NCI-H510A (cell line): ENCODE measurements at regions not wholly inside any gene's neighbourhood (a gene's known extent, or its start where the extent isn't known, plus 50 kb on each side); places are given as distances from the start of the nearest gene placed in this dataset.

ENCODE experiments used
- DNase-seq: peaks from one replicate; lab custom pipeline; 2025; lab: John Stamatoyannopoulos, UW

DNA sequence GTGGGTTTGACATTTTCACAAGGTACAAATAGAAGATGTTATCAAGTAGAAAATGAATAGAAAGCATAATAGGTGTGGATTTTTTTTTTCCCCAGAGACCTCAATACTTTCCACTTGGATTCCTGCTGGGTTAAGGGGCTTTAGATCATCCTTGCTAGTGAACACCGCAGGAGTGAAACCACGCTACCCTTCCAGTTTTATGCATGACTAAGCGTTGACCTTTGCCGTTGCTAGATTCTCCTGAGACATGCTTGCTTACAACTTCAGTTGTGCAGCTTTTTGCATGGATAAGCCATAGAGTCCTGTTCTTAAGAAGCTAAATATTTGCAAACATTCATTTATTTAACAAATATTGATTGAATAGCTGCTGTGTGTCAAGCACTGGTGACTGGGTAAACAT, 299.7 kb upstream of the LMCD1 start:
- no peak for DNase-seq

DNA sequence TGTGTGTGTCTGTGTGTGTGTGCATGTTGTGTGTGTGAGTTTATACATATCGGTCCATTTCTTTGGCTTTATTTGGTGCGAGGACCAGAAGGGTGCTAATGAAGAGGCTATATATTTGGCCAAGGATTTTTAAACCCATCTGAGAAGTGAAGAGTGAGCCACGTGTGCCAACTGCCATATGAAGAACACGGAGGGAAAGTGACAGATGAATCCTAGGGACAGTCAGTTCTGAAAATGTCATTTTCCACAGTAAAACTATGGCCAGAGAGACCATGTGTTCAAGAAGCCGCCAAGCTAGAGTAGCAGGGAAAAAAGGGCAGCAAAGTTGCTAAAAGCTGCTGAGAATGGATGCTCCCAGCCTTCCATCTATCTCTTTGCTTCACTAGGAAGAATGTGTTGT, 297.3 kb upstream of the LMCD1 start:
- DNase-seq = no peak

DNA sequence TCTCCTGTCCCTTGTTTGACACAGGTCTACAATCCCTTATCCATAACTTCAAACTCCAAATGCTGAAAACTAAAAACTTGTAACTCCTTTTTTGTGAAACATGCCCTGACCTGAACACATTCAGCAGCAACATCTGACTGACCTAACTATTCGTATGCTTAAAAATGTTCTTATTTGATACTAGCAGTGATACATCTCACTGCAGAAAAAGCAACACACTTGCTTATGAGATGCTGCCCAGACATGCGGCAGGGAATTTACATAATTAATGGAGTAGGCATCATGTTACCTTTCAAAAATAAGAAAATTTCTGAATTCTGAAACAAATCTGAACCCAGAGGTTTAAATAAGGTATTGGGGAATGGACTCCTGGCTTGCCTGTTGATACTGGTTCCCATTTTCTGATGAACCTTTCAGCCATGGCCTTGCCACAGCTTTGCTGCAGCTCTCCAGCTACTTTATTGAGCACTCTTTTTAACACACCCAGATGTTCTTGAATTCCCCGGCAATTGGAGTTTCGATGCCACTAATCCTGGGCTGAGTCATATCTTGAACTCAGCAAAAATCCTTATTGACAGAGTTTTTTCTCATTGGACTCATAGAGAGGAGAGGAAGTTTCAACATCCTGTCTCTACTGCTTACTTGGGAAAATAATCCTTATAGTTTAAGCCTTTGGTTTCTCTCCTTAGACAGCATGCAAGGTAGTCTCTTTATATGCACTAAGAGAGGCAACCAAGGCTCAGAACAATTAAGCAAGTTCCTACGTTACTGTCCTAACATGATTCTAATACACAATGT, 296.6 kb upstream of the LMCD1 start:
- no peak for DNase-seq

DNA sequence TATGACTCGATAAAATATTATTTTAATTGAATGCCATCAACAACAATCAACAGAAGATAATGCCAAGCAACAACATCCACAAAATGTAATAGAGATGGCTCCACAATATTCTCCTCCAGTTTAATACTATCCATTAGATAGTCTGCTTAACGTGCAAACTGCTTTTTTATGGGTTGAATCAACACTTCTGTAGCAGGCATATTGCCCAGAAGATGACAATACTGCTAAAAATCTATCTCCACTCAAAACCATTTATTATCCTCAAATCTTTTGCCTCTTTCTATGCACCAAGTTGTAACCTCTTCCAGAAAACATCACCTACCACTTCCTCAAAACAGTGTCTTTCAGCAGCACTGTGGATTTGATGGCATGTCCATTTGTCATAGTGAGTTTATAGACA, 295.7 kb upstream of the LMCD1 start:
- no peak for DNase-seq

DNA sequence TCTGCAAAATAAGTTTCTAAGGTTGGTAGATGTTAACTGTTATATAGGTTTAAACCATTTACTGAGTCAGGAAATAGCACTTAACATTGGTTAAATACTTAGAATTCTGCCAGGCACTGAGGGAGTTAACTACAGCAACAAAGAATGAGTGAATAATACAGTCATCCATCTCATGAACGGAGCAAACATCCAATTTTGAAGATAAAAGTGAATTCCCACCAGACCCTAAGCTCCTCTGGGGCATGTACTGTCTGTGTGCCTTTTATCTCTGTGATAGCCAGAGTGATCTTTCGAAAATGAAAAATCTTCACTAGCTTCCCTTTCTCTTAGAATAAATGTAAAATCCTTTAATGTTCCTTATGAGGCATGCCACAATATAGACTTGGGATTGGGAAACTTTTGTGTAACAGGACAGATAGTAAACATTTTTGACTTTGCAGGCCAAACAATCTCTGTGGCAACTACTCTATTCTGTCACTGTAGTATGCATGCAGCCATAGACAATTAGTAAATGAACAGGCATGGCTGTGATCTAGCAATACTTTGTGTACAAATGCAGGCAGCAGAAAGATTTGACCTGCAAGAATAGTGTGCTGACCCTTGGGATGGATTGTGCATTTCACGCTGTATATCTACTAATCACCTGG, 294.5 kb upstream of the LMCD1 start:
- no peak for DNase-seq

DNA sequence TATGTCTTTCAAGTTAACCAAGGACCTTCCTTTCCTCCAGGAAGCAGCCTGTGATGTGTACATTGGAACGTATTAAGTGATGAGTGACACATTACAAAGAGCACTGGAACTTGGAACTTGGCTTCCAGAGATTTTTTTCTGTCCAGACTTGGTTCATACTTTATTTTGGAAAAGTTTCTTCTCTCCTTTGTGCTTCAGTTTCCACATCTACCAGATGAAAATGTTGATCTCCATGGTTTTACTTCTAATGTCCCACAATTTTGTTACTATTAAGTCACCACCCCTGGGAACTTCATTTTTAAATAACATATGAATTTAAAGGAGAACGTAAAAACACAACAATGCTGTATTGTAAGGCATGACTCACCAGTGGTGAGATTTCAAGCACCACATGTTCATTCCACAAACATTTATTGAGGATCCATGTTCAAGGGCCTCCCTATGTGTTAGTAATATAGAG, 290.7 kb upstream of the LMCD1 start:
- no peak for DNase-seq

DNA sequence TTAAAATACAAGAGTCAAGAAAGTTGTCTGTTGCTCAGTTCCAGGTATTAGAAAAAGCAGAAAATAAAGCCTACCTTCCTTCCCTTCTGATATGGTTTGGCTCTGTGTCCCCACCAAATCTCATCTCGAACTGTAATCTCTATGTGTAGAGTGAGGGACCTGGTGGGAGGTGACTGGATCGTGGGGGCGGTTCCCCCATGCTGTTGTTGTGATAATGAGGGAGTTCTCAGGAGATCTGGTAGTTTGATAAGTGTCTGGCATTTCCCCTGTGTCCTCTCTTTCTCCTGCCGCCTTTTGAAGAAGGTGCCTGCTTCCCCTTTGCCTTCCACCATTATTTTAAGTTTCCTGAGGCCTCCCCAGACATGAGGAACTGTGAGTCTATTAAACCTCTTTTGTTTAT, 288.8 kb upstream of the LMCD1 start:
- no peak for DNase-seq

DNA sequence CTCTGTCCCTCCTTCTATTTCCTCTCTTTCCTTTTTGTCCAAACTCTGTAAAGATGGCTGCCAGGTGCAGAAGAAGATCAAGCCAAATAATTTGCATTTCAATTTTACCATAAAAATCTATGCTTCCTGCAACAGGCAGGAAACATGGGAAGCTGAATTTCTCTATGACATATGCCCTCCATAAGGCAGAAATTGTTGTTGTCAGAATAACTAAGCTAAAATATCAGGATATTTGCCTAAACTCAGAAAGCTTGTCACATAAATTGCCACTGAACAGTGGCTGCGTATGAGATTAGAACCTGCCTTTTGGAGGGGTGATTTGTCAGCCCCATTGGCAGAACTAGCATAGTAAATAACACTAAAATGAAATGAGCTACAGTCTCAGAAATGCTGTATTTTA, 288.3 kb upstream of the LMCD1 start:
- no peak for DNase-seq

DNA sequence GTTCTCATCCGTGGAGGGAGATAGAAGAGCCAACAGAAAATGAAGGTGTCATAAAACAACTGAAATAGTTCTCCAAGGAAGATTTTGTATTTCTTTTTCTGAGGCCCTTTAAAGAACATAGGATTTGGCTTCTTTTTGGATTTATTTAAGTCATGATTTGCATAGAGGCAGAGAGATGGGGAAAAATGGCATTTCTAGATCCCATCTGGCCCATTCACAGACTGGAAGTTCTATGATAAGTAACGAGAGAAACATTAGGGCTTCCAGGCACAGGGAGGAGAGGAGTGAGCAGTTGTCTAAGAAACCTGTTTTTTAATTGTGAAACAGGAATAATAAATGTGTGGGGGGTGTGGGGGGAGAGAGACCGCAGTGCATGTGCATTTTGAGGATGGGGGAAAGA, 285.8 kb upstream of the LMCD1 start:
- DNase-seq = no peak

DNA sequence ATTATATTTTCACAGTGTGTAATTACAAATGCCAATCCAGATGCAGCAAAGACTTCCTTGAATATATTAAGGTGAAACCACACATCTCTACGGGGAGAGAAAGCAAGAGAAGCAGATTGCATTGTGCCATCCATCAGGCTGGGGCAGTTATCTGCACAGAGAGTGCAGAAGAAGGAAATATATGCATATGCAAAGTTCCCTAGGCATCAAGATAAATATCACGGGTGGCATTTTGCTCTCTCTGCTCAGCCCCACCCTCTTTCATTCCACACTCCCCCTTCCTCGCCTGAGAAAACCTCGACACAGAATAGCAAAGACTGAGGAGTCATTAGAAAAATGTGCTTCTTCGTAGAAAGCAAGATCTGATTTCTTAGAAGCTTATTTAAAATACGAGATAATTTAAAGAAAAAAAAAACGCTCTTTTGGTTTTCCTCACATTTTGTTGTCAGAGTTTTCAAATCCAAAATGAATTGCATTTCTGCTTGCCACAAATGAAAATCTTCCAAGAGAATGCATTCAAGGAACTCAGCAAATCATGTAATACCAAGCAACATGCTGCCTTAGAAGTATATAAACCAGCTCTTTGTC, 283.2 kb upstream of the LMCD1 start:
- DNase-seq = no peak

DNA sequence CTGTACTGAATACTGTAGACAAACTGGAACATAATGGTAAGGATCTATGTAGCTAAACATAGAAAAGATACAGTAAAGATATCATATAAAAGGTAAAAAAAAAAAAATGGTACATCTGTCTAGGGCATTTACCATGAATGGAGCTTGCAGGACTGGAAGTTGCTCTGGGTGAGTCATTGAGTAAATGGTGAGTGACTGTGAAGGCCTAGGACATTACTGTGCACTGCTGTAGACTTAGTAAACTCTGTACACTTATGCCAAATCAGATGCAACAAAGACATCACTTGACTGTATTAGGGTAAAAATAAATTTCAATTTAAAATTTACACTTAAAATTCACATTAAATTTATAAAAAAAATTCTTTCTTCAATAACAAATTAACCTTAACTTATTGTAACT, 281.3 kb upstream of the LMCD1 start:
- DNase-seq = no peak

DNA sequence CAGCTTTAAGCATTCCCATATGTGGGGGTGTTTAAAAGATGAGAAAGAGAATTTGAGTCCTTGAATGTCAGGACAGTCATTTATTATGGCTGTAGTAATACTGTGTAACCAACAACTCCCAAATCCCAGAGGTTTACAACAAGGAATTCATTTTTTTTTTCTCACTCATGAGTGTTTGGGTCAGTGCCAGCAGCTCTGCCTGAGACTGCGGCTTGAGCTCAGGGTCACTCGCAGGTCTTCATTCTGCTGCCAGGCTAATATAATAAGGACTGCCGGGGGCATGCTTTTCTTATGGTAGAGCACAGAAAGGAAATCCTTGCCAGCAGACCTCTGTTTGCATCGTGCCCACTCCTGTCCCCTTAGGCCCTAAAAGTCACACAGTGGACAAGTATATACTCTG, 277.9 kb upstream of the LMCD1 start:
- DNase-seq = no peak

DNA sequence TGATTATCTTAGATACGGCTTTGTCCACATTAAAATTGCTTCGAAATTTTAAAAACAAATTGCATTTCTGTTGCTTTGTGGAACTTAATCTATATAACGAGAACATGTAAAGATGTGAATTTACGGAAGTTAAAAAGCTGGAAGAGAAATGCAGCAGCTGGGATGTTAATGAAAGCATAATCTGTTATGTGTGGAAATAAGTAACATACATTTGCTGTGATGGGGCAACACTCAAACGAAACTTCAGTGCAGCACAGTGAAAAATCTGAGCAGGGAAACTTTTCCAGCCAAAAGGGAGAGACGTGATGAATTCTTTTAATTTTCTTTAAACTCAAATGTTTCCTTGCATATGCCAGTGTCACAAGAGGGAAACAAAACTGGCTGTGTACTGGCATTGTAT, 276.7 kb upstream of the LMCD1 start:
- DNase-seq = no peak

DNA sequence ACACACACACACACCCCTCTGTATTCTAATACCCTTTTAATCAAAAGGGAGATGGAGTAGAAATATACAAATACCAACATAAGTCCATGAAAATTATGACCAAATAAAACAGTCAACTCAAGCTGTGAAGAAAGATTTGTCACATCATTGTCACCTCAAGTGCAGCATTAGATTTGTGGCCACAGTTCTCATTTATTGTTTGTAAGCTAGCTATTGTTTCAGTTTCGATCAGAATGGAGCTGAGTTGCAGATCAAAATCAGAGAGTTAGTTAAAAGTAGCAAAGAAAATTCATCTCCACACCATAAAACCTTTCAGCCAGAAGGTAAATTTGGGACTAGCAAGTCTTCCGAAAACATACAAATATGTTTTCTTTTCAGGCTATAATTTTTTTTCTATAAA, 267.7 kb upstream of the LMCD1 start:
- DNase-seq = no peak

DNA sequence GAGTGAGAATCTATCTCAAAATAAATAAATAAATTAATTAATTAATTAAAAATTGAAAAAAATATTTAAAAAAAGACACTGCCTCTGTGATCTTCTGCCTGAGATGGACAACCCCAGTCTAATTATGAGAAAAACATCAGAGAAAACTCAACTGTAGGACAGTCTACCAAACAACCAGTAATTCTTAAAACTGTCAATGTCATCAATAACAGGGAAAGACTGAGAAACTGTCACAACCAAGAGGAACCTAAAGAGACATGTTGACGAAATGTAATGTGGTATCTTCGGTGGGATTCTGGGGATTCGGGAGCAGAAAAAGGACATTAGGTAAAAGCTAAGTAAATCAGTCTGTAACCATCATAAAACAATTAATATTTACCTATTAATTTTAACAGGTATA, 265.4 kb upstream of the LMCD1 start:
- no peak for DNase-seq

DNA sequence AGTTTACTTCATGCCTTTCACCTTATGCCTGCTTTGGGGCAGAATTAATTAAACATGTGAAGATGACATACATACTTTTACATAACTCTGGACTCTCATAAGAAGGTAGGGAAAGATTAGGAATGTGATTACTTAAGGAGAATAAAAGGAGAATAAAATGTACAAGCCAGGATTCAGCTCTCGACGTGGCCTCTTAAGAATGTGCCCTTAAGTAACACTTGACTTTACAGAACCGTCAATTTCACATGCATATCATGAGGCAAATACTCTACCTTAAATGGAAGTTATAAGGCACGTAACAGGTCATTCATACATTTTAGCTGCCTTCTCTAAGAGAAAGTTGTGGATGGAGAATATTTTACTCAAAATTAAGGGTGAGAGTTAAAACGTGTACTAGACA, 263.7 kb upstream of the LMCD1 start:
- no peak for DNase-seq

DNA sequence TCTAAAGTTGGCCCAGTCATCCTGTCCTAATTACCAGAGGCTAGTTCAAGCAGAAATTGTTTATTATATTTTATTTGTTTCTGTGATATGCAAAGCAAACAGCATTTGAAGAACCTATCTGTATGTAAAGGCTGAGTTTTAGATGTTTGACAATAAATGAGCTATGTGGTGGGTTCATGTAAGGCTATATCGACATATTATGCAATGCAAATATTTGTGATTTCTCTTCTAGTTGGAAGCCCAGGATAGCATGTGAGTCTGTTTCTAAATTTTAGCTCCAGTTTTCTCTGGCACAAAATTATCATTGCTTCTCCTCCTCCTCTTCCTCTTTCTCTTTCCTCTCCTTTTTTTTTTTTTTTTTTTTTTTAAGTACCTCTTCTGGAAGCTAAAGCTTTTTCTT, 263.2 kb upstream of the LMCD1 start:
- no peak for DNase-seq

DNA sequence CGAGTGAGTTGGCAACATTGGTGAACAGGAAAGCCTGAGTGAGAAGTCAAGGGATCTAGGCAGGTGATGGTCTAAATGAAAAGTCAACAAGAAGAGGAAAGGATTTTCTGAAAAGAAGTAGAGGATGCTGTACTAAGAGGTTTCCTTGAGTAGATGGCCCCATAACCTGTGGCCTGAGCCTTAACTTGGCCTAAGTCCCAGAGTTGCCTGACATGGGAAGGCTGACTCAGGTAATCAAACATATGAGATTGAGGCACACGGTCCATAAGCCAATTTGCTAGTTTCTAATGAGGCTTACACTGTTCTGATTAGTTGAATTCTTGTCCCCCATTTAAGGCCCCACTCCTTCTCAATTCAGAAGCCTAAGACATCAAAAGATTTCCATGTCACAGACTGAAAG, 262.5 kb upstream of the LMCD1 start:
- DNase-seq = no peak

DNA sequence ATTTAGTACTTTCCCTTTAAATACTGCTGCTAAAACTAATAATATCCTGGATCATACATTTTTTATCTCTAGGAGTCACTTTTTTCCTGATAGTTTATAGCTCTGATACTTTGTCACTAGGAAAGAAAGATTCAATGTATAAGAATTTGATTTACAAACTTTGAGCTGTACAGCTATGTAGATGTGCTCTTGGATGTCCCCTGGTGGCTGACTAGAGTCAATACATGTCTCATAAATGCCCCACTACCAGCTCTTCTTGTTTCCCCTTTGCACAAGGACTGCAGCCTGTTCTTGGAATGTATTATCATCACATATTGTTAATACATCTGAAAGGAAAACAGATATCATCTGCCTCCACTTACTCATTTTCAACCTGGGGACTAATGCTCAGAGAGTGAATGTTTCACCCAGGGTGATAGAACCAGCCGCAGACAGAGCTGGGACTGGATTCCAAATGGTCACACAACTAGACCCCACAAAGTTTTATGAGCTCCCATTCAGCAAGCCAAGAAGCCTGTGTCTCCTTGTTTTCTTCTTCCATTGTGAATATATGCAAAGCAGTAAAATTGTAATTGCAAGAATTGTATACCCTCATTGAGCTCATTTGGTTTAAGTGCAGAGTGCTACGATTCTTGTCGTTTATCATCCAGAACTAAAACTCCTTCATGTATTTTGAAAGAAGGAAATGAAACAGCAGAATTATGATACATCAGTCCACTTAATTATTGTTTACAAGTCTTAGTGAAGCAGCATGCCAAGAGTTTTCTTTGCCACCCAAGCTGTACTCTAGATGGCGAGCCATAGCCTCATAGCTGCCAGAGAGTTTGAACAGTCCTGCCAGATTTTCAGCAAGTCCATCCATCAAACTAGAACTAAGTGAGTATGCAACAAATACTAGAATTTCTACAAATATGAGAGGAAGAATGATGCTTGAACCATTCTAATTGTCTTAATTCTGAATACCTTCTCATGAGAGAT, 261.6 kb upstream of the LMCD1 start:
- no peak for DNase-seq

DNA sequence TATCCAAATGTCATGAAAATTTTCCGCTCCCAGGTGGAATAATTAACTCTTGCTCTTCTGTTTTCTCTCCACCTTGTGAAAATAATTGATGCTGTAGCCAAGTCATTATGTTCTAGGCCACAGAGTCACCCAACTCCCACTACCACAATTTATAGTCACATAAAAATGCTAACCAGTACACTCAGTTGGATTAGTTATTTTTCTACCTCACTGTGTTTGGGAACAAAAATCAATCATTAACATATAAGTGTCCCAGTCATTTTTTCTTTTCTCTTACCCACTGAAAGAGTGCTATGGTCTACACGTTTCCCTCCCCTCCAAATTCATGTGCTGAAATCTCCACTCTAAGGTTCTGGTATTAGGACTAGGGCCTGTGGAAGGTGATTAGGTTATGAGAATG, 255.6 kb upstream of the LMCD1 start:
- DNase-seq = no peak

DNA sequence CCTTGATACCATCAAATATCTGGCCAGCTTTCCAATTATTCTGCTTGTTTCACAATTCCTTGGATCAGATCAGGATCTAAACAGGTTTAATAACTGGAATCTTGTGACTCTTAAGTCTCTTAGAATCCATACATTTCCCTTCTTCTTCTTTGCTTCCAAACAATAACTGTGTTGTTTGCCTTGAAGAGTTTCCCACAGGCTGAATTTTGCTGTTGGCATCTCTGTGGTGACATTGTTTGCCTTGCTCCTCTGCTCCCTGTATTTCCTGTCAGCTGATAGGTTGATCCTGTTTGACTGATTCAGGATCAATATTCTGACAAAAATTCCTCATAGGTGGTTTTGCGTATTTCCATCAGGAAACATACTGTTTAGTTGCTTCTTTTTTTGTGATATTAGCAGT, 248.4 kb upstream of the LMCD1 start:
- DNase-seq = no peak

DNA sequence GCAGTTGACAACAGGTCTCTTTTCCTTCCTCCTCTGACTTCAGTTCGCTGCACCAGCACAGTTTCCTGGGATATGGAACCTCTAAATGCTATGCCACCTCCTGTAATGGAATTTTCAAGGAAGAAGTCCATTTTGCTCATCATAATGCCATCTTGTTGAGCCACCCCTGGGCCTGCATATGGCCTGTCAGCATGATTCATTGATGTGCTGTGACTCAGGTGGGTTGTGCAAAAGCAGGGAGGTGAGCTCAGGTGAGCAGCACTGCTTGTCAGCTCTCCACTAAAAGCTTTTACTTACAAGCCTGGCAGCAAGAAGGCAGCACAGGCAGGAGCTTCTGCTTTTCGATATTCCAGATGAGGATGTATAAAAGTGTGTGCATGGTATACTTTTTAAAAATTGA, 247.1 kb upstream of the LMCD1 start:
- DNase-seq = no peak
